ENCODE measurements at regions not wholly inside any gene's neighbourhood (a gene's known extent, or its start where the extent isn't known, plus 50 kb on each side); places are given as distances from the start of the nearest gene placed in this dataset.

DNA sequence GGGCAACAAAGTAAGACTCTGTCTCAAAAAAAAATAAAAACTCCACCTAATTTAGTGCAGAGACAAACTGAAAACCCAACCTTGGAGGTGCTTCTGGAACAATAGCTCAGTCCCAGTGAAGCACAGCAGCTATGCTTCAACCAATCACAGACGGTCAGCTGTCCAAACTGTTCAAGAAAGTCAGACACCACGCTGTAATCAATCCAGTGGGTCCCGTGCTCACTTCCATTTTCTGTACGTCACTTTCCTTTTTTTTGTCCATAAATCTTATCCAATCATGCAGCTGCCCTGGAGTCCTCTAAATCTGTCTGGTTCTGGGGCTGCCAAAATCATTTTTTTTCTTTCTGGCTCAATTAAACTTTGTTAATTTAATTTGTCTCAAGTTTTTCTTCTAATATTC lies 93.6 kb upstream of the FAM174B start:
- TF ChIP-seq, protein P1, sequence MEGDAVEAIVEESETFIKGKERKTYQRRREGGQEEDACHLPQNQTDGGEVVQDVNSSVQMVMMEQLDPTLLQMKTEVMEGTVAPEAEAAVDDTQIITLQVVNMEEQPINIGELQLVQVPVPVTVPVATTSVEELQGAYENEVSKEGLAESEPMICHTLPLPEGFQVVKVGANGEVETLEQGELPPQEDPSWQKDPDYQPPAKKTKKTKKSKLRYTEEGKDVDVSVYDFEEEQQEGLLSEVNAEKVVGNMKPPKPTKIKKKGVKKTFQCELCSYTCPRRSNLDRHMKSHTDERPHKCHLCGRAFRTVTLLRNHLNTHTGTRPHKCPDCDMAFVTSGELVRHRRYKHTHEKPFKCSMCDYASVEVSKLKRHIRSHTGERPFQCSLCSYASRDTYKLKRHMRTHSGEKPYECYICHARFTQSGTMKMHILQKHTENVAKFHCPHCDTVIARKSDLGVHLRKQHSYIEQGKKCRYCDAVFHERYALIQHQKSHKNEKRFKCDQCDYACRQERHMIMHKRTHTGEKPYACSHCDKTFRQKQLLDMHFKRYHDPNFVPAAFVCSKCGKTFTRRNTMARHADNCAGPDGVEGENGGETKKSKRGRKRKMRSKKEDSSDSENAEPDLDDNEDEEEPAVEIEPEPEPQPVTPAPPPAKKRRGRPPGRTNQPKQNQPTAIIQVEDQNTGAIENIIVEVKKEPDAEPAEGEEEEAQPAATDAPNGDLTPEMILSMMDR (conservative IDR thresholded peaks at IDR 0.05 in 1 of 2, IDR thresholded peaks at IDR 0.05 in 1 of 2; ENCODE audit: extremely low read depth in 1 of 2, insufficient read depth in 1 of 2, low read depth in 1 of 2, low read length in 2 of 2): no peak
- TF ChIP-seq EZH2 (IDR thresholded peaks at IDR 0.05; ENCODE audit: borderline replicate concordance, low read length): no peak

All from mammary epithelial cell (primary cell).